GM08714 (cell line): ENCODE measurements at regions not wholly inside any gene's neighbourhood (a gene's known extent, or its start where the extent isn't known, plus 50 kb on each side); places are given as distances from the start of the nearest gene placed in this dataset.

ENCODE experiments used
- H3K4me3 ChIP-seq: fragments of 200-500 bp; sonication (Bioruptor generic); 2 replicates; pipeline ENCODE4 v1.5.1; 2014; ENCODE audit warnings: mild to moderate bottlenecking, low read length, inconsistent platforms
- ZNF274 ChIP-seq: IDR thresholded peaks from 2 replicates; pipeline ENCODE4 v1.6.1; 2012; ENCODE audit warnings: mild to moderate bottlenecking, low read depth, low read length

DNA sequence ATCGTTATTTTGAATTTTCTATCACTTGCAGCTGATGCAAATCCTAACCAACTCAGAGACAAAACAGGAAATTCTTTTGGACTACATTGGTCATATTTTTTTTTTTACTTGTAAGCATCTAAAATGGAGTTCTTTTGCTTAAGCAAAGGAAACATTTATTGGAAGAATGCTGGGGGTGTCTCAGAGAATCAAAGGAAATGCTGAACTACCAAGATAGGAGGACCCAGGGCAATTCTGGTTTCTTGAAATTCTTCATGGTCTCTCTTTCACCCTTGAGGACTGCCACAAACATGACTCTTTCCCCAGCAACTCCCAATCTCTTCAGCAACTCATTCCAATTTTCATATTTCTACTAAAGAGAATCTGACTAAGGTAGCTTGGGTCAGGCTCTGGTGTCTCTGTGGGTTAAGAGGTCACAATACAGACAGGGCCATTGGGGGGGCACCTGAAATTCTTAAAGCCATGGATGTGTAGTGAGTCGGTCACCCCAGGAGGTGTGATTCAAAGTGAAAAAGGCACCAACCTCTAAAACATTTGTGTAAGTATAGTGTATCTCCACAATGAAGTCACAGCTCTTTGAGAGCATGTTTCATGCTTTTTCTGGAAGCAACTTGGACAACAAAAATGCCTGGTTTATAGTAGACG, 171.1 kb upstream of the FGGY start:
- H3K4me3 ChIP-seq = no peak overlapping the region
- no peak for TF ChIP-seq ZNF274

DNA sequence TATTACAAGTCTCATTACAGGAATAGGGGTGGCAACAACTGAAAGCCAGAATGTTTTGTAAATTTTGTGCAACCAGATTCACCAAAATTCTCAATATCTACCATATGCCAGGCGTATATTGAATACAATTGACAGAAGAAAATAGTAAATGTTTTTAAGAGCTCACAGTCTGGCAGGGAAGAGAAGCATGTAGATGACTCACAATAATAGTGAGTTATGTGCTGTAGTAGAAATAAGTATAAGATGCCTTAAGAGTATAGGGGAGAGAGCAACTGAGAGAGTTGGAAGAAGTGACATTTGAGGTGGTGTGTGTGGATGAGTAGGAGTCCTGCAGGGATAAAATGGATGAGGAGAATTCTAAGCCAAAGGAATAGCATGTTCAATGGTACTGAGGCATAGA, 170.5 kb upstream of the FGGY start:
- H3K4me3 ChIP-seq = no peak overlapping the region
- no peak for TF ChIP-seq ZNF274

DNA sequence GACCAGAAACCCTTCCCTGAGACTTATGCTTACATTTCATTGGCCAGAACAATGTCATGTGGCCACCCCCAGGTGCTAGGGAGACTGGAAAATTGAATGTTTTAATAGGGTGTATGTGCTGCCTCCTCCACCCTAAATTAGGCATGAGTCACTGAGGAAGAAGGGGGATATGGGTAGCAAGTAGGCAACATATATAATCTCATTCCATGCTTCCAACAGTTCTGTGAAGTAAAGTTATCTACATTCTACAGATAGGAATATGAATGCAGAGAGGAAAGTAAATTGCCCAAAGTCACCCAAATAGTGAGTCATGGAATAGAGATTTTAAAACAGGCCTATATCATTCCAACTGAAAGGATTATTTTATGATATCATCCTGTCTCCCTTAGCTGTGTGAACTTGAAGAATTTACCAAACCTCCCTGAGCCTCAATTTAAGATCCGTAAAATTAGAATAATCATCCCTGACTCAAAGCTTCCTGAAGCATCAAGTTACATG, 168.6 kb upstream of the FGGY start:
- TF ChIP-seq ZNF274 = no peak
- no peak overlapping the region for H3K4me3 ChIP-seq

DNA sequence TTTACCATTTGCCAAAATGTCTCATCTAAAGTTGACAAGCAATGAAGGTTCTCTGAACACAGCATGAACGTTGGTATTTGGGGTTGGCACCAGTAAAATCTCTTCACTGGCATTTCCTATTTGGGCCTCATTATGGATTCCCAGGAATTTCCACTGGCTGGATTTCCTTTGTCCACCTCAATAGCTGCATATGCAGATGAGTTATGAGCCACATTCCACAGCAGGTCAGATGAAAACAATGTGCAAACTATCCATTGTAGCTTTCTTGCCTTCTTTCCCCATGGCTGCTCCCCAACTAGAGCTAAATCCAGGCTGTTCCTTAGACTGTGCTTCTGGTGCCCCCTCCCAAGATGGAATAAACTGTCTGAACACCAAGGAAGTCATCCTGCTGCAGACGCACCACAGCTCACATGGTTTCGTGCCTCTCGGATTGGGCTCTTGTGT, 168.1 kb upstream of the FGGY start:
- no peak overlapping the region for H3K4me3 ChIP-seq
- no peak for TF ChIP-seq ZNF274

DNA sequence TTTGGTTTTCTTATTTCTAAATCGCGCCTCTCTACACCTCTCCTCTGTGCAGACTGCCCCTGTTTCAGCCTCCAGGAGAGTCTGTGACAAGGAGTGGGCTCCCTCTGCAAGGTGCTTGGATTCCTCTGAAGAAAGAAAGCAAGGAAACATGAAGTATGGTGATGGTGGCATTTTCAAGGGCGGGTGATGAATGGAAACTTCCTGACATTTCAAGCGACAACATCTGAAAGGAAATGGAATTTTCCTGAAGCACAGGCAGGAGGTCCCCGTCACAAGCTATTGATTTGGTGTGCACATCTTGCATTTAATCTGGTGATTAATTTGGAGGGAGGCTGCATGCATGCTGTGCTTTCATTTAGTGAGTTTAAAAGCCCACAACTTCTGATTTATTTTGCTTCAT, 164.6 kb upstream of the FGGY start:
- no peak for TF ChIP-seq ZNF274
- H3K4me3 ChIP-seq = no peak overlapping the region

DNA sequence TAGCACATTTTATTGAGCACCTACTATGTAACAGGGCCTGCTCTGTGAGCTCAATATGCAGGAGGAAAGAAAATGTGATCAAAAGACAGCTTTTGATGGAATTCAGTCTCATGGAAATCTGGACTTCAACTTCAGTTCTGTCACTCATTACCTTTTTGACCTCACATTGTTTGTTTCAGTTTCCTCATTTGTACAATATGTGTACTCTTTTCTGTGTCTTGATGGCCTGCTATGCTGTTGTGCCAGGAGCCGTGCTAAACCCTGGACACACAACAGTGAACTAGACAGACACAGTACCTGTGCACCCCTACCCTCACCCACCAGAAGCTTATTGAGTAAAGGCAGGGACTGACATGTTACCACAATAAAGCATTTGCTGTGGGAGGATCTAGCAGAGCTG, 162.9 kb upstream of the FGGY start:
- TF ChIP-seq ZNF274 = no peak
- no peak overlapping the region for H3K4me3 ChIP-seq

DNA sequence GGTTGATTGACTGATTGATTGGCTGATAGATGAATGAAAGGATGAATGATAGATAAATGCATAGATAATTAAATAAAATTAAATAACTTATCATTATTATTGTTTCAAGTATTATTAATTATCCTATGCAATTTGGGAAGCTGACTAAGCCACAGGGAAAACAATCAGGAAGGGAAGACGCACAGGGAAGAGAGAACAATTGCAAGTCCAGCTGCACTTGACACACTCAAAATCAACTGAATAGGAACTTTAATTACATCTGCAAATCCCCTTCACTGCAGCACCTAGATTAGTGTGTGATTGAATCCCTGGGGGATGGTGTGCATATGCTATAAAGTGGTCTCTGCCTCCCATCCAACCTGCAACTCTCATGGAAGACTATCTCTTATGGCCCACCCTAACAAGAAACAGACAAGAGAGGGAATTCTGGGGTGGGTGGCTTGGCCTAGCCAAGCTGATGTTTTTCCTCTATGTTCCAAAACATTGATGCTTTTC, 161.1 kb upstream of the FGGY start:
- H3K4me3 ChIP-seq = no peak overlapping the region
- TF ChIP-seq ZNF274 = no peak

DNA sequence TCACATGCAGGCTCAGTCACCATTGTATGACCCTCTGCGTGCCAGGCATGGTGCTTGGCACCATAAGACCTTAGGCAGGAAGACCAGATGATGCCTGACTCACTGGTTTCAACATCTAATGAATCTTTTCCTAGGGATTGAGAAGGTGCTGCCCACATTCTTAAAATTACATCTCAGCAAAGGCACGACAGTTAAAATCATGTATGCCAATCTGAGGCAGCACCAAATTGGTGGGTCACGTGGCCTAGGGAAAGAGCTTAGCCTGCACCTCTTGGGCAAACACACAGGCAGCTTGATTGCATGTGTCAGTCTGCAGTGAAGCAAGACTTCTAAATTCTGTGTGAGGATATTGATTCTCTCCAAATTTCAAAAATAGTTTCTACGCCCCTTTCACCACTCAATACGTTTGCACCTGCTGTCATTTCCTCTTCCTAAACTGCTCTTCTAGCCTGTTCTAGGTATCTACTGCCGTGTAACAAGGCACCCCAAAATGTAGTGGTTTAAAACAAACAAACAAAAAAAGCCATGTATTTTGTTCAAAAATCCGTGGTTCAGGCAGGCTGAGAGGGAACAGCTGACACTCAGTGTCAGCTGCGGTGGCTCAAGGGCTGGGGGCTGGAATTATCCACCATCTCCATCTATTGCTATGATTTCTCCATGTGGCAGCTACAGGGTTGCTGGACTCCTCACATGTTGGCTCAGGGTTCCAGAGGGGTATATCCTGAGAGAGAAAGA, 160.2 kb upstream of the FGGY start:
- no peak overlapping the region for H3K4me3 ChIP-seq
- no peak for TF ChIP-seq ZNF274

DNA sequence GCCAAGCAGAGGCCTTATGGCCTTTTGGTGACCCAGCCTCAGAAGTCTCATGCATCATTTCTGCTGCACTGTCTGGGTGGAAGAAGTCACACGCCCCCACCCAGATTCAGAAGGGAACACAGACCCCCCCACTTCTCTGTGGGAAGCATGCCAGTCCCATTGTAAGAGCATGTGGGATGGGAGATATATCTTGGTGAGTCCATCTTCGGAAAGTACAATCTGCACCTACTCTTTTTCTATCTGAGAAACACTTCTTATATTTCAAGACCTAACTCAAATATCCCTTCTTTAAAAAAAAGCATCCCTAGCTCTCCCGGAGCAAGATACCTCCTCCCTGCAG, 159.6 kb upstream of the FGGY start:
- TF ChIP-seq ZNF274 = no peak
- no peak overlapping the region for H3K4me3 ChIP-seq

DNA sequence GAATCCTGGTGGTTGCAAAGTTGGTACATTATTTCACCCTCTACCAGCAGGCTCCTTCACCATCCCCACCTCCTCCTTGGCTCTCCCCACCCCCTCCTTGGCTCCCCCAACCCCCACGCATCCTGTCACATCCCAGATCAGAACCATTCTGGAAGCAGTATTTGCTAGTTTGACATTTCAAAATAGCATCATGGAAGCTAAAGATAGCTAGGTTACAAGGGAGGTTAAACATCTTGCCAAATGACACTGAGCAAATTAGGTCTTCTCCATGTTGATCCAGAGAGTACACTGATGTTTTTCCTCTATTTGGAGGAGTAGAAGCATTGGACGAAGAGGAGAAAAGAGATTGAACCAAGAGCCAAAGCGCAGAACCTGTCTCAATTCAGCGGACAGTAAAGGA, 158.9 kb upstream of the FGGY start:
- TF ChIP-seq ZNF274 = no peak
- no peak overlapping the region for H3K4me3 ChIP-seq

DNA sequence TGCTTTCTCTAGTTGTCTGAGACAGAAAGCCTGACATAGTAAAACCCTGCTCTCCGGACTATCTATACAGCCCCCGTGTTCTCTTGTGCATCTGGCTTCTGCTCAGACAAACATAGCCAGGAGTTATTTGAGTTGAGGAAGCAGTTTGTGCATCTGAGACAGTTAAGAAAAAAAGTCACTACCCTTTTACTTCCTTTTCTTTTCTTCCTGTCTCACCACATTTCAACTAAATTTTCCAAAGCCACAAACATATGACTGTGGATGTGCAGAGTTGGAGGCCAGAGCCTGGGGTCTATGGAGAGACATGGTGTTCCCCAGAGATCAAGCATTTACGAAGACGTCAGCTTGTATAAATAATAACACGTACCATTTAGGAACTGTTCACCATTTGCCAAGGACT, 158.5 kb upstream of the FGGY start:
- no peak overlapping the region for H3K4me3 ChIP-seq
- TF ChIP-seq ZNF274 = no peak

DNA sequence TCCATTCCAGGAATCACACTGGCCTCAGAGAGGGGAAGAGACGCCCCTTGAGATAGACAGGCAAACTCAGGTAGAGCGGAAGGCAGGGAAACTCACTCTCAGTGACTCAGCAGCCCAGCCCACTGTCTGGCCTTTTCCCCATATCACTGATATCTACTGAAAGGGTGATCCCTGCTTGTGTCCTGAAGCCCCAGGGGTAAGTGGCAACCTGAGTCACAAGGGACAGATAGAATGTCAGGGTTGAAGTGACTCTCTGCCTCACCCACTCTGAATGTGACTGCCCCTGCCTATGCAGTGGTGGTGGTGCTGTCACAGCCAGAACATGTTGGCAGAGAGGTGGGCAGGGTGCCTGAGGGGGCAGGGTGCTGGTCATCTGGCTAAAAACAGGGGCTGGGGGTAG, 157.5 kb upstream of the FGGY start:
- H3K4me3 ChIP-seq = no peak overlapping the region
- no peak for TF ChIP-seq ZNF274

DNA sequence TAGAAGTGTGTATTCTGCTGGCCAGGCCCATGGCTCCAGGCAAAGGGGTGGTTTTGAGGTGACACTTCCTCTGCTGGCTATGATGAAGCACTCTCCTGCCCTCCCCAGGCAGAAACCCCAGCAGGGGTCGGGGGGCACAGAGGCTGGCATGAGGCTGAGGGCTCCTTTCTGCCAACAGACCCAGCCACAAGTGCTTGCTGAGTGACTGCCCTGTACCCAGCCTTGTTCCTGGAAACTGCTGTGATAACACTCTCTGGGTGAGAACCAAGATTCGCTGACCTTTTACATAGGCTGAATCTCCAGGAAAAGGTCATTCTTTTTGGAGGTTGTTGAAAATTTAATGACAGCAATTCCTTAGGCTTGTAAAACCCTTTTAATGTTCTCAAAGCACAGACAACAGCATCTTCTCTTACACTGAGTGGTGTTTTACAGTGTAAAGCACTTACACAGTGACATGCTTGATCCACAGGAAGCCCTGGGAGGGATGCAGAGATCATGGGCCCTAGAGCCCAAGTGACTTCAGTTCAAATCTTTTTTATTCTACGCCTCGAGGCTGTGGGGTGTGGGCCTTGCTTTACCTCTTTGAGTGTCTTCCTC, 155.5 kb upstream of the FGGY start:
- no peak overlapping the region for H3K4me3 ChIP-seq
- no peak for TF ChIP-seq ZNF274

DNA sequence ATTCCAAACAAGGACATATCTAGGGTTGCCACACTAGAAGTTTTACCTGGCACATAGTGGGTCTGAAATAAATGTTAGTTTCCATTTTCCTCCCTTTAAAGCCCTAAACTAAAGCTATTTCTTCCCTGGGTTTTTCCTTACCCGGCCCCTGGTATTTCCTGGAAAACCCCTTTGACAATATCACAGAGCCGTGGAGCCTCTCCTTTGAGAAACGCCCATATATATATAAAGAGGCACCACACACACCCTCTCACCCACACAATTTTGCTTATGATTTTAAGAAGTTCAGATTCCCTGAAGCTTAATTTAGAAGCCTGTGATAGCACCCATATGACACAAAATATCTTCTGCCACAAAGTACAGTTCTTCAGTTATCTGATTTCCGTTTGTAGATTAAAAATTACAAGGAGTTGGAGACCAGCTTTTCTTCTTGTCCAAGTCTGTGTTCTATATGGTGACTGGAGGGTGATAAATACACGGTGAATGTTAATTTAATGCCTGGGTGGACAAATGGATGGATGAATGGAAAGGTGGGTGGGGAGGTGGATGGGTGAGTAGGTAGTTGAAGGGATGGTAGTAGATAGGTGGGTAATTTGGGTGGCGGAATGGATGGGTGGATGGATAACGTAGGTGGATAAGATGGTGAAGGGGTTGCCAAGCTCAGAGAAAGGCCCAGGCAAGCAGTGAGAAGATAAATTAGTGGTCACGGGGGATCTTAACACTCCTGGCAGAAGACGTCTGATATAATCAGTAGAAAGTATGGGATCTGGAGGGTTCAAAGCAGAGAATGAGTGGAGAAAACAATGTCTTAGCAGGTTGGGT, 154.4 kb upstream of the FGGY start:
- H3K4me3 ChIP-seq = no peak overlapping the region

DNA sequence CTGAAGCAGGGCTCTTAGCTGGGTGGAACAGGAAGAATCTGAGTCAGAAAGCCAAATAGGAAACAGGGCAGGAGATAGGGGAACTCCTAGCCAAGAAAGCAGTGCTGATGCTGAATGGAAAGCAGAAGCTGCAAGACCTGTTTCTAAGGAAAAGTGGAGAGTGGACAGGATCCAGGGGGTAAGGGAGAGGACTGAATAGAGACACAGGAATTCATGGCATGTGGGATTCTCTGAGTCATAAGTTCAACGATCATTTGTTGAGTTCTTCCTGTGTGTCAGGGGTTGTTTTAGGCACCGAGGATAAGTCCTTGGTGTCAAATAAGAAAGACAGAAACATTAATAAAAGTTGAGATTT, 153.8 kb upstream of the FGGY start:
- no peak for TF ChIP-seq ZNF274
- H3K4me3 ChIP-seq = no peak overlapping the region

More for the DNA sequence above, 154.4 kb upstream of the FGGY start:
- no peak for TF ChIP-seq ZNF274
